Endothelial cell of umbilical vein (primary cell): ENCODE measurements at regions not wholly inside any gene's neighbourhood (a gene's known extent, or its start where the extent isn't known, plus 50 kb on each side); places are given as distances from the start of the nearest gene placed in this dataset.

Source experiments
- CTCF ChIP-seq, 2 donors: IDR thresholded peaks; 1 replicate in 1 of 2; 2 replicates in 1 of 2; pipeline ENCODE4 v1.5.1; 2011; ENCODE audit warnings: low read length in 2 of 2, mild to moderate bottlenecking in 2 of 2, moderate library complexity in 2 of 2, control low read depth in 1 of 2, inconsistent platforms in 1 of 2, low read depth in 1 of 2; ENCODE audit not compliant: insufficient read depth in 1 of 2; ENCODE audit errors: extremely low read depth in 1 of 2
- EZH2 ChIP-seq: IDR thresholded peaks from 2 replicates; pipeline ENCODE4 v1.6.1; 2012; ENCODE audit warnings: borderline replicate concordance, low read depth, mild to moderate bottlenecking, moderate library complexity, low read length, inconsistent platforms; ENCODE audit not compliant: severe bottlenecking
- JUN ChIP-seq: IDR thresholded peaks from 2 replicates; pipeline ENCODE4 v1.6.1; 2011; ENCODE audit warnings: borderline replicate concordance, low read depth; ENCODE audit not compliant: insufficient read length, insufficient read depth
- MYC ChIP-seq: IDR thresholded peaks from one replicate; pipeline ENCODE4 v1.6.1; 2011; ENCODE audit warnings: mild to moderate bottlenecking, low read depth, low read length
- POLR2A ChIP-seq: IDR thresholded peaks from 2 replicates; pipeline ENCODE4 v1.6.1; 2012; ENCODE audit warnings: low read depth, mild to moderate bottlenecking, control low read depth, low read length

- no peak for TF ChIP-seq MYC
- no peak for TF ChIP-seq CTCF (IDR thresholded peaks at IDR 0.05; ENCODE audit: extremely low read depth in 1 of 2, insufficient read depth in 1 of 2, low read depth in 1 of 2, low read length in 2 of 2)
- TF ChIP-seq EZH2 = no peak
- TF ChIP-seq POLR2A = no peak
- TF ChIP-seq JUN = no peak
Observed at GRCh38 chr3:168834558-168834957, 738.8 kb upstream of the GOLIM4 start.
